IMR-90 (cell line): ENCODE measurements at regions not wholly inside any gene's neighbourhood (a gene's known extent, or its start where the extent isn't known, plus 50 kb on each side); places are given as distances from the start of the nearest gene placed in this dataset.

Source experiments
- ATAC-seq: fragments of 200-7000 bp; cut with Tn5 transposase; 2 replicates; pipeline ENCODE4 v1.9.1; 2020; ENCODE audit warnings: low read depth, mild to moderate bottlenecking, moderate library complexity
- BruUV-seq: library from RNA; stranded (reverse); fragments of 400-500 nt; replicated peaks from 2 replicates; lab custom pipeline; 2021; lab: Mats Ljungman, UMichigan
- CTCF ChIA-PET: fragments of 300-600 bp; formaldehyde crosslinking; extraction: SDS; loops from one replicate; lab custom pipeline; 2021; ENCODE audit warnings: antibody characterized with exemption; lab: Yijun Ruan, JAX
- POLR2A ChIA-PET: fragments of 300-600 bp; sonication (Branson Sonifier 250); formaldehyde crosslinking; loops from one replicate; lab custom pipeline; 2022; ENCODE audit warnings: antibody characterized with exemption; ENCODE audit not compliant: unreplicated experiment; lab: Charles Lee
- DNase-seq: peaks from one replicate; pipeline ENCODE4 v3.0.0; 2013
- H2AFZ ChIP-seq: replicated peaks from 2 replicates; pipeline ENCODE3; 2013; ENCODE audit warnings: low read length, mild to moderate bottlenecking; ENCODE audit not compliant: poor library complexity
- H2AK5ac ChIP-seq: 2 replicates; pipeline ENCODE4 v1.6.1; 2013; ENCODE audit warnings: low read depth, low read length, inconsistent platforms
- H2AK9ac ChIP-seq: replicated peaks from 2 replicates; pipeline ENCODE3; 2013; ENCODE audit warnings: mild to moderate bottlenecking, low read depth, low read length, moderate library complexity; ENCODE audit not compliant: poor library complexity
- H2BK120ac ChIP-seq: 2 replicates; pipeline ENCODE4 v1.6.1; 2013; ENCODE audit warnings: low read depth, low read length, inconsistent platforms
- H2BK15ac ChIP-seq: 3 replicates; pipeline ENCODE4 v1.6.1; 2013; ENCODE audit warnings: low read depth, low read length, inconsistent platforms
- H2BK20ac ChIP-seq: 2 replicates; pipeline ENCODE4 v1.6.1; 2013; ENCODE audit warnings: low read depth, mild to moderate bottlenecking, inconsistent platforms, low read length, moderate library complexity
- H2BK5ac ChIP-seq: 2 replicates; pipeline ENCODE4 v1.6.1; 2013; ENCODE audit warnings: mild to moderate bottlenecking, low read depth, low read length, inconsistent platforms; ENCODE audit not compliant: poor library complexity, severe bottlenecking
- H3K14ac ChIP-seq: replicated peaks from 2 replicates; pipeline ENCODE4 v1.6.1; 2013; ENCODE audit warnings: low read depth, low read length, inconsistent platforms
- H3K18ac ChIP-seq: 2 replicates; pipeline ENCODE4 v1.6.1; 2013; ENCODE audit warnings: low read depth, low read length, control low read depth
- H3K23ac ChIP-seq: 2 replicates; pipeline ENCODE4 v1.6.1; 2013; ENCODE audit warnings: low read depth, low read length, inconsistent platforms
- H3K27ac ChIP-seq: 2 replicates; pipeline ENCODE4 v1.5.1; 2013; ENCODE audit warnings: mild to moderate bottlenecking, control low read depth, low read length; ENCODE audit not compliant: insufficient read depth
- H3K27me3 ChIP-seq: 2 replicates; pipeline ENCODE4 v1.6.1; 2013; ENCODE audit warnings: low read length; ENCODE audit not compliant: control insufficient read depth, insufficient read depth
- H3K36me3 ChIP-seq: 2 replicates; pipeline ENCODE4 v1.6.1; 2013; ENCODE audit warnings: low read length, mixed read lengths; ENCODE audit not compliant: control insufficient read depth, insufficient read depth
- H3K4ac ChIP-seq: 2 replicates; pipeline ENCODE4 v1.6.1; 2013; ENCODE audit warnings: low read depth, low read length, inconsistent platforms
- H3K4me1 ChIP-seq: 2 replicates; pipeline ENCODE4 v1.6.1; 2013; ENCODE audit warnings: low read length, mixed read lengths; ENCODE audit not compliant: control insufficient read depth, insufficient read depth
- H3K4me2 ChIP-seq: 2 replicates; pipeline ENCODE4 v1.6.1; 2013; ENCODE audit warnings: low read depth, mild to moderate bottlenecking, control low read depth, low read length, moderate library complexity
- H3K4me3 ChIP-seq: 2 replicates; pipeline ENCODE4 v1.5.1; 2013; ENCODE audit warnings: low read depth, mild to moderate bottlenecking, control low read depth, low read length, moderate library complexity; ENCODE audit not compliant: insufficient read depth
- H3K56ac ChIP-seq: 2 replicates; pipeline ENCODE4 v1.6.1; 2013; ENCODE audit warnings: low read length, inconsistent platforms; ENCODE audit not compliant: insufficient read depth; ENCODE audit errors: extremely low read depth
- H3K79me1 ChIP-seq, 2 experiments: 2 replicates each; pipeline ENCODE4 v1.6.1; 2013; ENCODE audit warnings: low read length in 2 of 2, inconsistent platforms in 1 of 2, low read depth in 1 of 2
- H3K9ac ChIP-seq: 2 replicates; pipeline ENCODE4 v1.6.1; 2013; ENCODE audit warnings: low read depth, low read length, control low read depth
- H3K9me1 ChIP-seq: 2 replicates; pipeline ENCODE4 v1.6.1; 2013; ENCODE audit warnings: low read length, inconsistent platforms; ENCODE audit not compliant: insufficient read depth
- H3K9me3 ChIP-seq: 2 replicates; pipeline ENCODE4 v1.6.1; 2013; ENCODE audit warnings: low read length; ENCODE audit not compliant: control insufficient read depth, insufficient read depth
- H4K20me1 ChIP-seq: 2 replicates; pipeline ENCODE4 v1.6.1; 2013; ENCODE audit warnings: low read length, inconsistent platforms; ENCODE audit not compliant: insufficient read depth
- H4K5ac ChIP-seq: 2 replicates; pipeline ENCODE4 v1.6.1; 2013; ENCODE audit warnings: mild to moderate bottlenecking, low read depth, low read length, control low read depth
- H4K8ac ChIP-seq, 2 experiments: 2 replicates each; pipeline ENCODE4 v1.6.1; 2013; ENCODE audit warnings: low read depth in 2 of 2, low read length in 2 of 2, control low read depth in 1 of 2, inconsistent platforms in 1 of 2
- H4K91ac ChIP-seq: 2 replicates; pipeline ENCODE4 v1.6.1; 2013; ENCODE audit warnings: low read depth, low read length, inconsistent platforms; ENCODE audit not compliant: insufficient read depth
- CEBPB ChIP-seq: IDR thresholded peaks from 2 replicates; pipeline ENCODE4 v1.6.1; 2012; ENCODE audit warnings: low read depth, low read length, improper control_type of control experiment
- USF2 ChIP-seq: fragments of 150-350 bp; IDR thresholded peaks from 2 replicates; pipeline ENCODE4 v1.6.1; 2017; ENCODE audit warnings: mild to moderate bottlenecking, antibody characterized with exemption, low read length, low read depth
- whole genome bisulfite sequencing, 2 experiments: methylation state at CpG; one replicate each; pipeline versions ENCODE4 v1.1.5 to v1.1.7; 2013; ENCODE audit warnings: missing lambda C conversion rate in 2 of 2; ENCODE audit not compliant: insufficient read length in 1 of 2; ENCODE audit errors: extremely low coverage in 2 of 2; 5-methylcytosine and 5-hydroxymethylcytosine counted together
- dilution Hi-C: fragments of 300-500 bp; cut with HindIII; formaldehyde crosslinking; loops from one replicate; pipeline ENCODE4 v1.14.3; 2018; ENCODE audit warnings: low sequenced_read_pairs; ENCODE audit not compliant: unreplicated experiment
- in situ Hi-C: fragments of 300-500 bp; cut with MboI; formaldehyde crosslinking; loops from 3 replicates; pipeline ENCODE4 v1.14.3; 2019; ENCODE audit warnings: low sequenced_read_pairs, inconsistent platforms, mixed read lengths
- intact Hi-C: fragments of 100-400 bp; cut with micrococcal nuclease; formaldehyde crosslinking; loops from 2 replicates; pipeline ENCODE4 v1.10.0; 2022

- Histone ChIP-seq H3K36me3 (no peaks in the 10 kb centered on the region), H3K79me1 (peaks cover 3 to 6% of the 10 kb centered on the region in 2 experiments; a peak in 2 of 4 replicates), H3K9ac (no peak overlapping the region), H4K5ac (no peak overlapping the region), H3K4me1 (peaks cover 8% of the 10 kb centered on the region), H3K27ac (no peak overlapping the region), H3K56ac (no peak overlapping the region), H3K4ac (no peak overlapping the region), H3K9me1 (0 out of 2 replicates have a peak, but pooled peaks cover 3% of the 10 kb centered on the region), H4K8ac (peak overlapping the region in 1 of 2 experiments; percentile 95; a peak in 2 of 4 replicates), H2AK5ac (no peak overlapping the region), H2AFZ (no peak overlapping the region), H3K4me2 (no peak overlapping the region), H3K14ac (no peak overlapping the region), H4K91ac (0 out of 2 replicates have a peak overlapping the region, but pooled peaks have one; percentile 28), H2BK5ac (peak overlapping the region; percentile 90), H3K18ac (no peak overlapping the region), H3K27me3 (no peaks in the 10 kb centered on the region), H2BK15ac (no peak overlapping the region), H3K9me3 (no peaks in the 10 kb centered on the region), H2BK20ac (no peak overlapping the region), H3K23ac (no peak overlapping the region), H2AK9ac (no peak overlapping the region), H3K4me3 (no peak overlapping the region), H4K20me1 (no peaks in the 10 kb centered on the region), H2BK120ac (peak overlapping the region; percentile 27; the same call in 1 of the 2 replicates)
- ChIA-PET POLR2A (no interaction called here), CTCF (interaction anchor here (1.6 kb wide), 1 partner anchor 259 kb away, joined by 3 read pairs; no protein-coding TSS in a partner anchor)
- dilution Hi-C loops, result no loop called here
- TF ChIP-seq CEBPB, result peak; percentile 74
- TF ChIP-seq USF2, result no peak
- in situ Hi-C loops, result no loop called here
- DNase-seq, result peak; percentile 70
- peak; percentile 33 for ATAC-seq
- no TSS peak for BruUV-seq
- intact Hi-C loops, result no loop called here
- no CpG with 5 or more reads among the region's 6 CpGs for WGBS, 2 experiments
These were observed 74.7 kb downstream of the BTG1 start for GRCh38 chr12:92070864-92071445.
